GM18909 (cell line): ENCODE measurements at regions not wholly inside any gene's neighbourhood (a gene's known extent, or its start where the extent isn't known, plus 50 kb on each side); places are given as distances from the start of the nearest gene placed in this dataset.

Source experiments
- ATAC-seq: cut with Tn5 transposase; IDR thresholded peaks from one replicate; pipeline ENCODE4 v1.9.1; 2021; ENCODE audit warnings: mild to moderate bottlenecking; ENCODE audit not compliant: unreplicated experiment, poor library complexity

GRCh38 chr21:35672313-35672712 lies 388.0 kb downstream of the SETD4 start:
- no peak for ATAC-seq

GRCh38 chr21:35664683-35665082 lies 395.6 kb downstream of the SETD4 start:
- ATAC-seq = no peak

GRCh38 chr21:35663856-35664606 lies 396.3 kb downstream of the SETD4 start:
- no peak for ATAC-seq

- no peak for ATAC-seq
Observed at GRCh38 chr21:35658242-35658641, 402.1 kb downstream of the SETD4 start.

GRCh38 chr21:35652872-35653271 lies 407.5 kb downstream of the SETD4 start:
- no peak for ATAC-seq

- no peak for ATAC-seq
Observed at GRCh38 chr21:35652196-35652595, 408.1 kb downstream of the SETD4 start.

- no peak for ATAC-seq
Observed at GRCh38 chr21:35651196-35651595, 409.1 kb downstream of the SETD4 start.

- no peak for ATAC-seq
Observed at GRCh38 chr21:35649186-35649585, 411.1 kb downstream of the SETD4 start.

DNA sequence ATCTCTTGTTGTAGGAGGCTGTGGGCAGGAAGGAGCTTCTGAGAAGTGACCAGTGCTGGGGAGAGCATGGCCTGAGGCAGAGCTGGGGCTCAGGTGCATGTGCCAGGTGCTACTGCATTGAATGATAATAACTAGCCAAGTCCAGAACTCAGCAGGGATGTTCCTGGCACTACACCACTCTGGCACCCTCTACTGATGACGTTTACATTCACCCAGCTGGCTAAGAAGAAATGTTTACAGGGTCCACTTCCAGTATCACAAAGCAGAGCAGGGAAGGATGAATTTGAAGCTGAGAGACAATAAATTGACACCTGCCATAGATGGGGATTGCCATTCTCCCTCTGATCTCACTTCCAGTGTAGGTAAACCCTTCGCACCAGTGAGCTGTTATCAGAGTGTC lies 411.8 kb downstream of the SETD4 start:
- no peak for ATAC-seq

- no peak for ATAC-seq
Observed at GRCh38 chr21:35646606-35647005, 413.7 kb downstream of the SETD4 start.

DNA sequence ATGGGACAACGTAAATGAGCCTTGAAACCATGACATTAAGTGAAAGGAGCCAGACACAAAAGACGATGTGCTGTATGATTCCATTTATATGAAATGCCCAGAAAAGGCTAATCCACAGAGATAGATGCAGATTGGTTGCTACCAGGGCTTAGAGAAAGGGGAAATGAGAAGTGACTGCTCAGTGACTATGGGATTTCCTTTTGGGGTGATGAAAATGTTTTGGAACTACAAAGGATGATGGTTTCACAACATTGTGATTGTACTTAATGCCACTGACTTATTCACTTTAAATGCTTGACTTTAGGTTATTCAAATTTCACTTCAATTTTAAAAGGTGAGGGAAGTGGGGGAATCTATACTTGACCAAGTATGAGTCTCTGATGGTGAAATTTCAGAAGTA lies 414.3 kb downstream of the SETD4 start:
- no peak for ATAC-seq

DNA sequence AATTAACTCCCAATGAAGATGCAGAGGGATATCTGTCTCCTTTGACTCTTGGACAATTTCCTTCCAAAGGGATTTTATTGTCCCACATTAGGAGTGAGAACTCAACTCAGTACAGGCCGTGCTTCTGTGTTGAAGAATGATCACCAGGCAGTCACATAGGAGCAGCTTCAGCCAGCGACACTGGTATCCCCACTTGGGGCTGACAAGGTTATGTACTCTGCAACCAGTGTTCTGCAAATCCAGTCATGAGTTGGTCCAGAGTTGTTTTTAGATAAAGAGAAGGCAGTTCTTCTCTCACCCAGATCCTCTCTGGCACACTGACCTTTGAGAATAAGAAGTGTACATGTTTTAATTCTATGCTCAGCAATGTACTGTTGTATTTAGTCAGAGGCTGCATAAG lies 415.8 kb downstream of the SETD4 start:
- no peak for ATAC-seq

DNA sequence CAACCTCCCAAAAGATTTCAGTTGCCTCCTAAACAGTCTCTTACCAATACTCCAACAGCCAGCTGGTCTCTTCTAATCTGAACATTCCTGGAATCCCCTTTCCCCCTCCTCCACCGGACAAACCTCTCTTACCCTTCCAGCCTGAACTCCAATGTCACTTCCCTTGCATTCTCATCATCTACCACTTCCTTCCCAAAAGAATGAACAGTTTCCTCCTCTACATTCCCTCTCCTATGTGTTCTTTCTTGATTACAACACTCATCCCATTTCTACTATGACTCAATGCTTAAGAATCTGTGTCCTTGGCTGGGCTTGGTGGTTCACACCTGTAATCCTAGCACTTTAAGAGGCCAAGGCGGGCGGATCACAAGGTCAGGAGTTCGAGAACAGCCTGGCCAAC lies 417.1 kb downstream of the SETD4 start:
- no peak for ATAC-seq

DNA sequence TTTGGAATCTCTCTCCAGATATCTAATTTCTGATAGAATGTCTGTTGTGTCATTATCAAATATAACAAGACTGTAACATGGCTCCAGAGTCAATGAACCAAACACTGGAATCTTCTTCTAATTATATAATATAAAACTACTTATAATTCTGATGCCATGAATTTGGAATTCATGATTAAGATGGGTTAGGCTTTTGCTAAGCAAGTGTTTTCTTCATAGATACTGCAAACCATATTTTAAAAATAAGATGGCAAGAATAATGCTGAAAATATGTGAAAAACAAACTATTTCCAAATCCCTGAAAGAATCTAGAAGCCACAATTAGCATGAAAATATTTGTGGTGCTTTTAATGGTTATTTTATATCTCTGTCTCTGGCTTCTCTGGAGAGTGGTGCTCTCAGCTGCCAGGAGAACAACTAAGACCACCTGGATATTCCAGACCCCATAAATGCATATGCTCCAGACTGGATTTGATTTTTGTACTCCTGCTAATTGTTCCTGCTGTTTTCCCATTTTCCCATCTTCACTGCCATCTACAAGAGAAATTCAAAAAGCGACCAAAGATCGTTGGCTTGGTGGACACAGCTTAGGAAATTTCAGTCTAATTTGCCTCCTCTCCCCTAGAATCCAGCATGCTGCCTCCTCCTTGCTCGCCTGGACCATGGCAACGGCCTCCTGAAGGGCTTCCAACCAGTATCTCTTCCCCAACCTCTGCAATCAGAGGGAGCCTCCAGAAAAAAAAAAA lies 418.9 kb downstream of the SETD4 start:
- ATAC-seq = no peak

DNA sequence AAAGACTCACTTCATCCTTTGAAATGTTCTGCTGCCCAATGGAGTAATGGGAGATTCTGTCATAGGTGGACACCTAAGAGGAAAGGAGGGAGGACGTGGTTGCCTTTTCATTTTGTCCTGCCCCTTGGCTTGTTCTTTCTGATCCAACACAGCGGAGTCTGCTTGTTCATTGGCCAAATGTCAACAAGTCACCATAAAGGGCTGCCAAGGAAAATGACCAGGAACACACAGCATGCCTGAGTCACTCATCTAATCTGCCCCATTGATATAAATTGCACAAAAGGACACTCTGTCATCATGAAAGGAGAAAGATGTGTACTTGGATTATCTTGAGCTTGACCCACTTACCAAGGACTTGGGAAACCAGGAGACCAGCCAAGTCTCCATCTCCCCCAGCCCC lies 422.9 kb downstream of the SETD4 start:
- ATAC-seq = no peak

- no peak for ATAC-seq
Observed at GRCh38 chr21:35635994-35636393, 424.3 kb downstream of the SETD4 start.

DNA sequence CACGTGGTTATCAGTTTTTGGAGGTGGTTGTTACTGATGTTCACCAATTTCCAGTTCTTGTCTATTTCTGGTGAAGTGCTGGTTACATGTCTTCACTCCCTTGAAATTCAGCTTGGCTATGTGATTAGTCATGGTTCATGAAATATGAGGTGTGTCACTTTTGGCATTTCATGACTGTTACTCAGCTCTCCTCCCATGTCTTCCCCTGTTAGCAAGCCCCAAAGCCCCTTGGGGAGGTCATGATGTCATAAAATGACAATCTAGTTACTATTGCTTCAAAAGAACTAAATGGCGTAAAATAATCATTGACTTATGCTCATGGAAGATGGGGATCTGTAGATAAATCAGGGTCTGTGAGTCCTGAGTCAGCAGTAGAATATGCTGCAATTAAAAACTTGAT lies 425.1 kb downstream of the SETD4 start:
- ATAC-seq = no peak

GRCh38 chr21:35633501-35633900 lies 426.8 kb downstream of the SETD4 start:
- ATAC-seq = no peak

- ATAC-seq = no peak
Observed at GRCh38 chr21:35632711-35633110, 427.6 kb downstream of the SETD4 start.

DNA sequence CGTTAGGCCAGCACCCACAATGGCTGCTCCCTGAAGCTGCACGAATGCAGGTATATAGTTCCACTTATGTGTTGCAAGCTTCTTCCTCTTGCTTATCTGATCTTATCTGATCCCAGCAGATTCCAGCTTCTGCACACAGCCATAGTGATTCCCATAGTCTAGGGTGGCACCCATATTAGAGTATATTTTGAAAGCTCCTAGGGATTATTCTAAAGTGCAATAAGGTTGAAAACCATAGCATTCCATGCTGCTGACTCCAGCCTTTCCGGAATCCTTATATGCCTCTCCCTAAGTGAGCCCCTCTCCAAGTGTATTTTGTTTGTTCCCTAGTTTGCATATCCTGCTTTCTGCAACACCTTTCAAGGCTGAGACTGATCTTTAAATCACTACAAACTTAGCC lies 432.0 kb downstream of the SETD4 start:
- ATAC-seq = no peak

- no peak for ATAC-seq
Observed at GRCh38 chr21:35627462-35627861, 432.9 kb downstream of the SETD4 start.

GRCh38 chr21:35625576-35625975 lies 434.8 kb downstream of the SETD4 start:
- no peak for ATAC-seq
